MM.1S (cell line): ENCODE measurements at regions not wholly inside any gene's neighbourhood (a gene's known extent, or its start where the extent isn't known, plus 50 kb on each side); places are given as distances from the start of the nearest gene placed in this dataset.

Experiments used
- EZH2phosphoT487 ChIP-seq: fragments of 300-600 bp; sonication (generic); IDR thresholded peaks from 2 replicates; pipeline ENCODE4 v1.6.1; 2018; ENCODE audit warnings: antibody characterized with exemption, low read length
- TF ChIP-seq, protein P1 (sequence below): fragments of 300-600 bp; sonication (generic); IDR thresholded peaks from 2 replicates; pipeline ENCODE4 v1.5.1; 2016; ENCODE audit warnings: antibody characterized with exemption, low read length, mixed read lengths

DNA sequence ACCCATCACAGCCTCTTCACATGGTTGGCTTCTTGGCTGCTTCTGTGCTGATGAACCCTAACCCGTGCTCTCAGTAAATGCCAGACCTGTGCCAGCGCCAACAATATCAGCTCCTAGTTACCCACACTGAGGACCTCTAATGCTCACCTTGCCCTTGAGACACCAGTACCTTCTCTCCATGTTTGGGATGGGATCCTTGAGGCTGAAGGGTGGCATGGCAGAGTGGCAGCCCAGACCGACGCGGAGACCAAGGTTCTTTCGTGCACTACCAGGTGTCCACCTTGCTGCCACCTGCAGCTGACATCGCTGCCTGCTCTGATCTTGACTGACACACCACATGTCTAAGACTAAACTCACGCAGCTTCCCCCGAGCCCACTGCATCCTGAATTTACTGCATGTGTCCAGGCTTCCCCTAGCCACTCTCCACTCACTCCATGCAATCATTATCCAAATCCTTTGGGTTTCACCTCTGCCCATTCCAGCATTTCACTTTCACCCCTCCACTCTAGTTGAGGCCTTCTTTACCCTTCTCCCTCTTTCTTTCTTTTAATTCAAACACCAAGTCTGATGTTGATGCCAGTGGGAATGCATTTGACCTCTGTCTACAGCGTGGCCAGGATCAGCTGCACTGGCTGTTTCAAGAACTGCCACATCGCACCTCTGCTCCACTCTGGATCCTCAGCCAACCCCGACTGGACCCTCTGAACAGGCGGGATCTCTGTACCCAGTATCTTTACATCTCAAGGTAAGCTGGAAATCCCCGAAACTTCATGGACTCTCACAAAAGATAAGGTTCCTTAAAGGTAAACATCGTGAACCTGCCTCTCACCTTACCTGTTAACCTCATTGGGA, 294.9 kb downstream of the GLRX3 start:
- TF ChIP-seq, protein P1, sequence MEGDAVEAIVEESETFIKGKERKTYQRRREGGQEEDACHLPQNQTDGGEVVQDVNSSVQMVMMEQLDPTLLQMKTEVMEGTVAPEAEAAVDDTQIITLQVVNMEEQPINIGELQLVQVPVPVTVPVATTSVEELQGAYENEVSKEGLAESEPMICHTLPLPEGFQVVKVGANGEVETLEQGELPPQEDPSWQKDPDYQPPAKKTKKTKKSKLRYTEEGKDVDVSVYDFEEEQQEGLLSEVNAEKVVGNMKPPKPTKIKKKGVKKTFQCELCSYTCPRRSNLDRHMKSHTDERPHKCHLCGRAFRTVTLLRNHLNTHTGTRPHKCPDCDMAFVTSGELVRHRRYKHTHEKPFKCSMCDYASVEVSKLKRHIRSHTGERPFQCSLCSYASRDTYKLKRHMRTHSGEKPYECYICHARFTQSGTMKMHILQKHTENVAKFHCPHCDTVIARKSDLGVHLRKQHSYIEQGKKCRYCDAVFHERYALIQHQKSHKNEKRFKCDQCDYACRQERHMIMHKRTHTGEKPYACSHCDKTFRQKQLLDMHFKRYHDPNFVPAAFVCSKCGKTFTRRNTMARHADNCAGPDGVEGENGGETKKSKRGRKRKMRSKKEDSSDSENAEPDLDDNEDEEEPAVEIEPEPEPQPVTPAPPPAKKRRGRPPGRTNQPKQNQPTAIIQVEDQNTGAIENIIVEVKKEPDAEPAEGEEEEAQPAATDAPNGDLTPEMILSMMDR, result no peak
- TF ChIP-seq EZH2phosphoT487, result no peak
